HepG2 (cell line): ENCODE measurements at regions not wholly inside any gene's neighbourhood (a gene's known extent, or its start where the extent isn't known, plus 50 kb on each side); places are given as distances from the start of the nearest gene placed in this dataset.

Experiments
- ATAC-seq: fragments of 200-7000 bp; cut with Tn5 transposase; 3 replicates; pipeline ENCODE4 v1.9.1; 2020; ENCODE audit warnings: mild to moderate bottlenecking, moderate library complexity
- BruUV-seq: library from RNA; stranded (reverse); fragments of 400-500 nt; replicated peaks from 2 replicates; lab custom pipeline; 2021; lab: Mats Ljungman, UMichigan
- CTCF ChIA-PET: fragments of 300-600 bp; formaldehyde crosslinking; extraction: SDS; loops from one replicate; lab custom pipeline; 2021; ENCODE audit warnings: low total read pairs, inconsistent platforms, low intra/inter-chr PET ratio; lab: Yijun Ruan, JAX
- POLR2A ChIA-PET: fragments of 350-600 bp; sonication (Branson Sonifier 250); formaldehyde crosslinking; loops from one replicate; lab custom pipeline; 2020; ENCODE audit warnings: antibody characterized with exemption, inconsistent platforms; lab: Yijun Ruan, JAX
- DNase-seq: peaks from one replicate; pipeline ENCODE4 v3.0.0-alpha.2; 2015; ENCODE audit warnings: low spot score
- FAIRE-seq: peaks from 3 replicates; lab custom pipeline; 2011; peaks lifted over from hg19 to GRCh38; lab: Jason Lieb, UNC
- H2AFZ ChIP-seq: one replicate; pipeline ENCODE4 v1.6.1; 2011; ENCODE audit warnings: low read length, inconsistent platforms
- H3K27ac ChIP-seq: fragments of 300-600 bp; 3 replicates; pipeline ENCODE4 v1.8.0; 2011; ENCODE audit warnings: mixed run types, mild to moderate bottlenecking, mixed read lengths, low read length, inconsistent platforms; ENCODE audit not compliant: insufficient read depth; ENCODE audit errors: extremely low read length
- H3K27me3 ChIP-seq, 2 experiments: fragments of 200-600 bp in 1 of 2; 2 replicates in 1 of 2; 3 replicates in 1 of 2; pipeline versions ENCODE4 v1.6.0 to v1.8.0; 2011; ENCODE audit warnings: low read length in 2 of 2, mild to moderate bottlenecking in 2 of 2, moderate library complexity in 2 of 2, inconsistent platforms in 1 of 2; ENCODE audit not compliant: insufficient read depth in 2 of 2, control insufficient read depth in 1 of 2
- H3K36me3 ChIP-seq, 2 experiments: fragments of 200-600 bp in 1 of 2; replicated peaks in 1 of 2; 2 replicates in 1 of 2; 3 replicates in 1 of 2; pipeline versions ENCODE4 v1.5.1 to v1.8.0; 2011; ENCODE audit warnings: low read length in 2 of 2, inconsistent platforms in 1 of 2; ENCODE audit not compliant: insufficient read depth in 2 of 2, control insufficient read depth in 1 of 2
- H3K4me1 ChIP-seq: 2 replicates; pipeline ENCODE4 v1.5.1; 2012; ENCODE audit warnings: low read length, inconsistent platforms; ENCODE audit not compliant: insufficient read depth
- H3K4me2 ChIP-seq: 2 replicates; pipeline ENCODE4 v1.6.0; 2011; ENCODE audit warnings: low read depth, low read length, inconsistent platforms
- H3K4me3 ChIP-seq, 3 experiments: fragments of 200-600 bp in 1 of 3; sonication (generic), shearing (Covaris generic) in 1 of 3; replicated peaks in 1 of 3; 2 replicates each; pipeline ENCODE4 v1.5.1; 2011 to 2016; ENCODE audit warnings: low read length in 3 of 3, inconsistent platforms in 2 of 3, low read depth in 2 of 3, mild to moderate bottlenecking in 2 of 3, control low read depth in 1 of 3, mixed read lengths in 1 of 3; ENCODE audit not compliant: insufficient read depth in 1 of 3
- H3K79me2 ChIP-seq: one replicate; pipeline ENCODE4 v1.6.1; 2011; ENCODE audit warnings: low read length, inconsistent platforms; ENCODE audit not compliant: insufficient read depth
- H3K9ac ChIP-seq: 2 replicates; pipeline ENCODE4 v1.6.0; 2011; ENCODE audit warnings: mild to moderate bottlenecking, low read depth, low read length, inconsistent platforms; ENCODE audit not compliant: insufficient read depth
- H3K9me3 ChIP-seq: 2 replicates; pipeline ENCODE4 v1.5.1; 2012; ENCODE audit warnings: mild to moderate bottlenecking, low read length
- H4K20me1 ChIP-seq: 2 replicates; pipeline ENCODE4 v1.6.0; 2011; ENCODE audit warnings: inconsistent platforms, mild to moderate bottlenecking, low read length, moderate library complexity; ENCODE audit not compliant: insufficient read depth
- ATM ChIP-seq: fragments of 450-650 bp; IDR thresholded peaks from 2 replicates; pipeline ENCODE4 v1.7.1; 2017; ENCODE audit warnings: mild to moderate bottlenecking, borderline replicate concordance
- CENPT ChIP-seq: sonication (generic); formaldehyde crosslinking; IDR thresholded peaks from 2 replicates; pipeline ENCODE4 v1.8.0; 2022; ENCODE audit warnings: low read depth, mild to moderate bottlenecking, moderate library complexity, missing genetic modification reagents
- ESRRA ChIP-seq: sonication (generic); formaldehyde crosslinking; IDR thresholded peaks from 2 replicates; pipeline ENCODE4 v1.5.1; 2020; ENCODE audit warnings: mild to moderate bottlenecking, low read depth, missing genetic modification reagents
- MAFG ChIP-seq: sonication (generic); formaldehyde crosslinking; IDR thresholded peaks from 2 replicates; pipeline ENCODE4 v1.5.1; 2020; ENCODE audit warnings: mild to moderate bottlenecking, missing genetic modification reagents
- NPAS2 ChIP-seq: sonication (generic); formaldehyde crosslinking; IDR thresholded peaks from 2 replicates; pipeline ENCODE4 v1.8.0; 2022; ENCODE audit warnings: mild to moderate bottlenecking, missing genetic modification reagents, borderline replicate concordance
- SNAPC2 ChIP-seq: sonication (generic); formaldehyde crosslinking; IDR thresholded peaks from 2 replicates; pipeline ENCODE4 v1.8.1; 2022; ENCODE audit warnings: mild to moderate bottlenecking, missing genetic modification reagents
- SP1 ChIP-seq, 2 experiments: fragments of 450-650 bp in 1 of 2; sonication (generic) in 1 of 2; formaldehyde crosslinking in 1 of 2; IDR thresholded peaks; 2 replicates each; pipeline versions ENCODE4 v1.4.0 to v1.6.1; 2016 to 2020; ENCODE audit warnings: missing genetic modification reagents in 1 of 2
- ZNF264 ChIP-seq: sonication (generic); formaldehyde crosslinking; IDR thresholded peaks from 2 replicates; pipeline ENCODE4 v1.4.0; 2020; ENCODE audit warnings: missing genetic modification reagents
- ZNF329 ChIP-seq: sonication (generic); formaldehyde crosslinking; IDR thresholded peaks from 2 replicates; pipeline ENCODE4 v1.9.0; 2021; ENCODE audit warnings: low read depth, mild to moderate bottlenecking, missing genetic modification reagents
- ZZZ3 ChIP-seq: sonication (generic); formaldehyde crosslinking; IDR thresholded peaks from 2 replicates; pipeline ENCODE4 v1.4.0; 2020; ENCODE audit warnings: missing genetic modification reagents, mild to moderate bottlenecking, borderline replicate concordance
- WGBS: methylation state at CpG from one replicate; pipeline ENCODE4 v1.1.6; 2017; ENCODE audit warnings: low lambda C conversion rate; 5-methylcytosine and 5-hydroxymethylcytosine counted together
- in situ Hi-C: cut with HindIII; loops from 2 replicates; pipeline ENCODE4 v1.10.0; 2017; ENCODE audit warnings: low pct_unique_long_range_greater_than_20kb; ENCODE audit not compliant: extremely low pct_ligation_motif_present
- intact Hi-C: fragments of 100-400 bp; cut with micrococcal nuclease; formaldehyde crosslinking; loops from one replicate; pipeline ENCODE4 v1.10.0; 2022; ENCODE audit not compliant: unreplicated experiment
- TF ChIP-seq, protein P1 (sequence below): sonication (generic); formaldehyde crosslinking; IDR thresholded peaks from 2 replicates; pipeline ENCODE4 v1.4.0; 2020; ENCODE audit warnings: mild to moderate bottlenecking, missing genetic modification reagents
- TF ChIP-seq, protein P2 (sequence below): sonication (generic); formaldehyde crosslinking; IDR thresholded peaks from 2 replicates; pipeline ENCODE4 v1.4.0; 2020; ENCODE audit warnings: mild to moderate bottlenecking, missing genetic modification reagents, borderline replicate concordance
- TF ChIP-seq, protein P3 (sequence below): sonication (generic); formaldehyde crosslinking; IDR thresholded peaks from 2 replicates; pipeline ENCODE4 v1.8.1; 2023; ENCODE audit warnings: mild to moderate bottlenecking, missing genetic modification reagents, borderline replicate concordance
- TF ChIP-seq, protein P4 (sequence below): sonication (generic); formaldehyde crosslinking; IDR thresholded peaks from 2 replicates; pipeline ENCODE4 v1.4.0; 2020; ENCODE audit warnings: missing genetic modification reagents; ENCODE audit errors: not compliant biosample characterization

DNA sequence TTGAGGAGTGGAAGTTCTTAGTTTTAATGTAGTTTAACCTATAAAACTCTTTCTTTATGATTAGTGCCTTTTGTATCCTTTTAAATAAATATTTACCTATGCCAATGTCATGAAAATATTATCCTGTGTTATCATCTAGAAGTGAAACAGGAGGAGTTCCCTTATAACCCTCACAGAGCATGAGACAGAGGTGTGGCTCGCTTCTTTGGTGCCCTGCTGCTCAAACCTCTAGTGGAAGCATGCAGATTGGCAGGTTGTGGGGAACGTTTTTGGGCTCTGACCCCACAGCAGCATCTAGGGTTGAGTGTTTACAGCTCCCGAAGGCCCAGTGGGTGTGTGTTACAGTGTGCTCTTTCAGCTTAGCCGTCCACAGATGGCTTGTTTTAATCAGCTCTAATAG lies 459.4 kb upstream of the AZI2 start:
- Histone ChIP-seq H3K4me3 (no peak overlapping the region), H3K79me2 (no peaks in the 10 kb centered on the region), H3K4me2 (no peak overlapping the region), H3K27me3 (no peaks in the 10 kb centered on the region; a peak in 1 of 5 replicates), H3K9ac (no peak overlapping the region), H3K9me3 (no peaks in the 10 kb centered on the region), H3K27ac (no peak overlapping the region), H2AFZ (no peak overlapping the region), H3K4me1 (no peaks in the 10 kb centered on the region), H4K20me1 (no peaks in the 10 kb centered on the region), H3K36me3 (no peaks in the 10 kb centered on the region)
- FAIRE-seq (no peak), ATAC-seq (no peak), DNase-seq (no peak)
- BruUV-seq = no TSS peak
- TF ChIP-seq MAFG (CRISPR knock-in tag) = no peak
- no peak for TF ChIP-seq ZZZ3 (CRISPR knock-in tag)
- POLR2A ChIA-PET = no interaction called here
- intact Hi-C loops (no loop called here), in situ Hi-C loops (no loop called here)
- 10% methylated on average over 3 of the region's 4 CpGs for WGBS
- CTCF ChIA-PET = no interaction called here

DNA sequence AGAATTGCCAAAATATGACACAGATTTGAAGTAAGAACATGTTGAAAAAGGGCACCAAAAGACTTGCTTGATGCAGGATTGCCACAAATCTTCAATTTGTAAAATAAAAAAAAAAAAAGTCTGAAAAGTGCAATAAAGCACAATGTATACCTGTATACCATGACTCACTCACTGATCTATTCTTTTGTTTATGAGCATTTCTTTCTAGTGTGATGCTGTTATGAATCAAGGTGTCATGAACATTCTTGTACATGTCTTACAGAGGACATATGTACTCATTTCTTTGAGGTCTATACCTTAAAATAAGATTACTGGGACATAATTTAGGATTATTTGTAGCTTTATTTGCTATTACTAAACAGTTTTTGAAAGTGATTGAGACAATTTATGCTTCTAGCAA lies 464.9 kb upstream of the RBMS3 start:
- no peaks in the 10 kb centered on the region for H3K4me1 ChIP-seq
- DNase-seq (no peak), ATAC-seq (no peak), FAIRE-seq (no peak)
- no peaks in the 10 kb centered on the region for H4K20me1 ChIP-seq
- in situ Hi-C loops = no loop called here
- ChIA-PET POLR2A (no interaction called here), CTCF (no interaction called here)
- no peaks in the 10 kb centered on the region for H3K36me3 ChIP-seq
- no TSS peak for BruUV-seq
- no peaks in the 10 kb centered on the region for H3K9me3 ChIP-seq
- no peak overlapping the region for H3K4me3 ChIP-seq
- no peaks in the 10 kb centered on the region for H3K27me3 ChIP-seq
- H3K9ac ChIP-seq = no peak overlapping the region
- no peak overlapping the region for H2AFZ ChIP-seq
- H3K4me2 ChIP-seq = no peak overlapping the region
- no peak overlapping the region for H3K27ac ChIP-seq
- no peaks in the 10 kb centered on the region for H3K79me2 ChIP-seq
- intact Hi-C loops = no loop called here
- TF ChIP-seq ATM = no peak
- TF ChIP-seq, protein P1, sequence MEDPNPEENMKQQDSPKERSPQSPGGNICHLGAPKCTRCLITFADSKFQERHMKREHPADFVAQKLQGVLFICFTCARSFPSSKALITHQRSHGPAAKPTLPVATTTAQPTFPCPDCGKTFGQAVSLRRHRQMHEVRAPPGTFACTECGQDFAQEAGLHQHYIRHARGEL (CRISPR knock-in tag) = no peak
- TF ChIP-seq, protein P2, sequence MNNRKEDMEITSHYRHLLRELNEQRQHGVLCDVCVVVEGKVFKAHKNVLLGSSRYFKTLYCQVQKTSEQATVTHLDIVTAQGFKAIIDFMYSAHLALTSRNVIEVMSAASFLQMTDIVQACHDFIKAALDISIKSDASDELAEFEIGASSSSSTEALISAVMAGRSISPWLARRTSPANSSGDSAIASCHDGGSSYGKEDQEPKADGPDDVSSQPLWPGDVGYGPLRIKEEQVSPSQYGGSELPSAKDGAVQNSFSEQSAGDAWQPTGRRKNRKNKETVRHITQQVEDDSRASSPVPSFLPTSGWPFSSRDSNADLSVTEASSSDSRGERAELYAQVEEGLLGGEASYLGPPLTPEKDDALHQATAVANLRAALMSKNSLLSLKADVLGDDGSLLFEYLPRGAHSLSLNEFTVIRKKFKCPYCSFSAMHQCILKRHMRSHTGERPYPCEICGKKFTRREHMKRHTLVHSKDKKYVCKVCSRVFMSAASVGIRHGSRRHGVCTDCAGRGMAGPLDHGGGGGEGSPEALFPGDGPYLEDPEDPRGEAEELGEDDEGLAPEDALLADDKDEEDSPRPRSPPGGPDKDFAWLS (CRISPR knock-in tag) = no peak
- no peak for TF ChIP-seq SNAPC2 (CRISPR knock-in tag)
- no peak for TF ChIP-seq NPAS2 (CRISPR knock-in tag)
- no peak for TF ChIP-seq CENPT (CRISPR knock-in tag)
- no peak for TF ChIP-seq ZNF264 (CRISPR knock-in tag)
- TF ChIP-seq ESRRA = no peak
- TF ChIP-seq, protein P3, sequence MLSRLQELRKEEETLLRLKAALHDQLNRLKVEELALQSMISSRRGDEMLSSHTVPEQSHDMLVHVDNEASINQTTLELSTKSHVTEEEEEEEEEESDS (CRISPR knock-in tag) = no peak
- TF ChIP-seq ZNF329 (CRISPR knock-in tag) = no peak
- TF ChIP-seq SP1 (IDR thresholded peaks at IDR 0.05) = no peak
- no peak for TF ChIP-seq SP1 (CRISPR knock-in tag; IDR thresholded peaks at IDR 0.05)
- TF ChIP-seq, protein P4, sequence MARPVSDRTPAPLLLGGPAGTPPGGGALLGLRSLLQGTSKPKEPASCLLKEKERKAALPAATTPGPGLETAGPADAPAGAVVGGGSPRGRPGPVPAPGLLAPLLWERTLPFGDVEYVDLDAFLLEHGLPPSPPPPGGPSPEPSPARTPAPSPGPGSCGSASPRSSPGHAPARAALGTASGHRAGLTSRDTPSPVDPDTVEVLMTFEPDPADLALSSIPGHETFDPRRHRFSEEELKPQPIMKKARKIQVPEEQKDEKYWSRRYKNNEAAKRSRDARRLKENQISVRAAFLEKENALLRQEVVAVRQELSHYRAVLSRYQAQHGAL = no peak
